Memory B cell (primary cell): ENCODE measurements at regions not wholly inside any gene's neighbourhood (a gene's known extent, or its start where the extent isn't known, plus 50 kb on each side); places are given as distances from the start of the nearest gene placed in this dataset.
"Not testable (repeated sequence)": the region's sequence is repeated elsewhere in the genome, so short reads cannot be mapped to it uniquely, and the experiment has no call there.

Experiments
- ATAC-seq: fragments of 150-1000 bp; cut with Tn5 transposase; 2 replicates; pipeline ENCODE4 v1.10.0; 2021; ENCODE audit warnings: low read depth, mild to moderate bottlenecking, moderate library complexity
- DNase-seq, 2 donors: peaks; one replicate each; pipeline ENCODE4 v3.0.0; 2022; ENCODE audit warnings: low spot score in 2 of 2
- H3K27ac Mint-ChIP-seq: one replicate; pipeline ENCODE4 v1.8.0; 2022; ENCODE audit warnings: mild to moderate bottlenecking, moderate library complexity, mixed read lengths
- H3K27me3 Mint-ChIP-seq: one replicate; pipeline ENCODE4 v1.8.0; 2022; ENCODE audit warnings: mixed read lengths
- H3K36me3 Mint-ChIP-seq: one replicate; pipeline ENCODE4 v1.8.0; 2022; ENCODE audit warnings: mild to moderate bottlenecking, mixed read lengths
- H3K4me1 Mint-ChIP-seq: one replicate; pipeline ENCODE4 v1.8.0; 2022; ENCODE audit warnings: mixed read lengths
- H3K4me3 Mint-ChIP-seq: one replicate; pipeline ENCODE4 v1.8.0; 2022; ENCODE audit warnings: mild to moderate bottlenecking, moderate library complexity, mixed read lengths
- H3K9me3 Mint-ChIP-seq: one replicate; pipeline ENCODE4 v1.8.0; 2022; ENCODE audit warnings: mixed read lengths

DNA sequence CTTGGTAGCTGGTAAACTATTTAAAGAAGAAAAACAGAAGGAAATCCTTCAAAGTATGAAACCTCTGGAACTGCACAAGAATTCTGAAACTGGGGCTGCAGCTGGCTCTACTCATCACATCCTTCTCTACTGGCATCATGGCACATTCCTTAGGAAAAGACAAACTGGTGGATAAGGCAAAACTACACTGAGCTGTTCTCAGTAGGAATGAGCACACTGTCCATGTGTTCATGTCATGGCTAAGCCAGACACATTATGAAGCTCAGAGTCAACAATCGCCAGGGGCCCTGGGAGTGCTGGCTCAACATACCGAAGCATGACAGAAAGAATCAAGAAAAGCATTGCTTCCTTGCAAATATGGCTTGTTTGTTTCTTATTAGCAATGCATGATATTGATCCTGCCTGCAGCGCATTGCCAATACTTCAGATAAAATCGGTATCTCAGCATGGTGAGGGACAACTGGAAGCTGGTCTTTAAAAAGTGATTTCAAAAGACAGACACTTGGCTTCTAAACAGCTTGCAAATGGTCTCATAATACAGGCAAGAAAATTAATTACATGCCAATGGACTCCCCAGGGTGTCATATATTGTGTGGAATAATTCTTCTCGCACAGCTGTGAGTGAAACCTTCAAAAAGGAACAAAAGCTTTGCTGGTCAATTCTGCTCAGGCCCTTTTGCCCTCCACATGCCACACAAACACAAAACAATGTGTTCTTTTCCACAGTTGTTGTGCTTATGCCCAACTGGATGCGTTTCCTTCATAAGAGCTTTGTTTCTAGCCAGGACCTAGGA lies 300.2 kb upstream of the VCX start:
- no peak for ATAC-seq
- H3K27me3 Mint-ChIP-seq: no peaks in the 10 kb centered on the region
- DNase-seq: no peak
- H3K36me3 Mint-ChIP-seq: no peaks in the 10 kb centered on the region
- H3K4me1 Mint-ChIP-seq: no peaks in the 10 kb centered on the region
- H3K27ac Mint-ChIP-seq: no peak overlapping the region
- peaks cover 1% of the 10 kb centered on the region for H3K9me3 Mint-ChIP-seq
- H3K4me3 Mint-ChIP-seq: no peak overlapping the region

DNA sequence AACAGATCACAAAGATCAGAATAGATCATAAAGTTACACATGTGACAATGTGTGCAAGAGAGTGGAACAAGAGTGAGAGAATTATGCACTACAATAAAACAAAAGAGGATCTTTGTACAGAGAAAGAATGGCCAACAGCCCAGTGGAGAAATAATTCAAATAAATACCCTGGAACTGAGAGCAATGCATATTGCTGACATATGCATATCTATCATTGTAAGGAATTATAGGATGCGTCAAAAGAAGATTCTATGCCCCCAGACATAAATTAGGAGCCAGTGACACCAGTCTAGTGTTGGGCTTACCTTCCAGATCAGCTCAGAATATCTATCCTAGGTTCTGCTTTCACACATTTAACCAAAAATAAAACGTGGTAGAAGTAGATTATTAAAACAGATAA lies 320.1 kb upstream of the VCX start:
- H3K9me3 Mint-ChIP-seq: peaks cover 5% of the 10 kb centered on the region
- H3K4me1 Mint-ChIP-seq: no peaks in the 10 kb centered on the region
- no peaks in the 10 kb centered on the region for H3K27me3 Mint-ChIP-seq
- H3K36me3 Mint-ChIP-seq: no peaks in the 10 kb centered on the region
- ATAC-seq (no peak), DNase-seq (no peak)
- no peak overlapping the region for H3K27ac Mint-ChIP-seq
- no peak overlapping the region for H3K4me3 Mint-ChIP-seq

- Mint-ChIP-seq H3K4me1 (no peaks in the 10 kb centered on the region), H3K4me3 (no peak overlapping the region), H3K36me3 (no peaks in the 10 kb centered on the region), H3K9me3 (peaks cover 3% of the 10 kb centered on the region), H3K27me3 (no peaks in the 10 kb centered on the region), H3K27ac (no peak overlapping the region)
- ATAC-seq (no peak), DNase-seq (no peak)
These were observed 327.1 kb upstream of the VCX start for GRCh38 chrX:7515681-7516413.

GRCh38 chrX:7514871-7515599 lies 327.9 kb upstream of the VCX start:
- H3K9me3 Mint-ChIP-seq: peaks cover 3% of the 10 kb centered on the region
- H3K27me3 Mint-ChIP-seq: no peaks in the 10 kb centered on the region
- no peaks in the 10 kb centered on the region for H3K4me1 Mint-ChIP-seq
- DNase-seq (no peak), ATAC-seq (no peak)
- H3K27ac Mint-ChIP-seq: no peak overlapping the region
- H3K4me3 Mint-ChIP-seq: no peak overlapping the region
- H3K36me3 Mint-ChIP-seq: no peaks in the 10 kb centered on the region

- H3K9me3 Mint-ChIP-seq: peaks cover 3% of the 10 kb centered on the region
- DNase-seq (no peak), ATAC-seq (no peak)
- H3K4me1 Mint-ChIP-seq: no peaks in the 10 kb centered on the region
- H3K4me3 Mint-ChIP-seq: no peak overlapping the region
- no peak overlapping the region for H3K27ac Mint-ChIP-seq
- H3K27me3 Mint-ChIP-seq: no peaks in the 10 kb centered on the region
- no peaks in the 10 kb centered on the region for H3K36me3 Mint-ChIP-seq
These were observed 330.1 kb upstream of the VCX start for GRCh38 chrX:7512845-7513244.

DNA sequence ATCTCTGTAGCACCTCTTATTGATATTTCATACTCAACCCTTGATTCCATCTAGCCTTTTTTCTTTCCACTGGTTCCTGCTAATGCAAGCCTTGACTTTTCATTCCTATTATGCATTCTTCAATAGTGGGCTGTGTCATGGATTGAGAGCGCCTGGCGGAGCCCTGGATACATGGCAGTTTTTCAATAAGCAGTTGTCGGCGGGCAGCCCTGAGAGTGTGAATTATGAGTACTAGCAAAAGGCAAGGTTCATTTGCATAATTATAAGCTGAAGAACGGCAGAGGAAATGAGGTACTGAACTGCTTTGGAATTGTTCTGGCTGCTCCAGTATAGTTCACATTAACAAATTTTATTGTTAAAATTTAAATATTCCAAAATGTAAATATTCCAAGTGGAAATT lies 339.7 kb upstream of the VCX start:
- Mint-ChIP-seq H3K27ac (no peak overlapping the region), H3K4me1 (no peaks in the 10 kb centered on the region), H3K9me3 (no peaks in the 10 kb centered on the region), H3K27me3 (no peaks in the 10 kb centered on the region), H3K36me3 (no peaks in the 10 kb centered on the region), H3K4me3 (no peak overlapping the region)
- ATAC-seq (no peak), DNase-seq (no peak)

GRCh38 chrX:7500386-7500785 lies 342.6 kb upstream of the VCX start:
- no peak for ATAC-seq
- no peaks in the 10 kb centered on the region for H3K27me3 Mint-ChIP-seq
- no peak overlapping the region for H3K4me3 Mint-ChIP-seq

DNA sequence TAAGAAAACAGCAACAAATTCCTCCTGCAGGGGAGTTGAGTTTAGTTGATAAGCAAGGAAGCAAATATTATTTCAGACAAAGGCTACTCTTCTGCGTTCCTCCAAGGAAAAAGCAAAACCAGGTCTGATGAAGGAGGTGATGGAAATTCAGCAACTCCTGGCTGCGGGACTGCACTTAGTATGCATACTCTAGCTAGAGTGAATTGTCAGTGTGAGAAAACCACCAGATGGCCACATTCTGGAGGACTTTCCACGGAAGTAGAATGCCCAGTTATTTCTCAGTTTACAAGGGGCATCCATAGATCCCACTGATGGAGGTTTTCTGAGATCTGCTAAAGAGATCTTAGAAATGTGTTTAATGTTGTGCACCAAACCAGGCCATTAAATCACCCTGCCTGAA lies 338.6 kb upstream of the PUDP start:
- Mint-ChIP-seq H3K9me3 (peaks cover 2% of the 10 kb centered on the region), H3K27me3 (no peaks in the 10 kb centered on the region), H3K4me3 (no peak overlapping the region), H3K27ac (no peak overlapping the region), H3K4me1 (no peaks in the 10 kb centered on the region), H3K36me3 (no peaks in the 10 kb centered on the region)
- no peak for ATAC-seq
- DNase-seq: no peak

More at GRCh38 chrX:7500386-7500785, 342.6 kb upstream of the VCX start:
- no peaks in the 10 kb centered on the region for H3K9me3 Mint-ChIP-seq
- H3K36me3 Mint-ChIP-seq: no peaks in the 10 kb centered on the region
- no peak for DNase-seq
- H3K4me1 Mint-ChIP-seq: no peaks in the 10 kb centered on the region
- no peak overlapping the region for H3K27ac Mint-ChIP-seq

DNA sequence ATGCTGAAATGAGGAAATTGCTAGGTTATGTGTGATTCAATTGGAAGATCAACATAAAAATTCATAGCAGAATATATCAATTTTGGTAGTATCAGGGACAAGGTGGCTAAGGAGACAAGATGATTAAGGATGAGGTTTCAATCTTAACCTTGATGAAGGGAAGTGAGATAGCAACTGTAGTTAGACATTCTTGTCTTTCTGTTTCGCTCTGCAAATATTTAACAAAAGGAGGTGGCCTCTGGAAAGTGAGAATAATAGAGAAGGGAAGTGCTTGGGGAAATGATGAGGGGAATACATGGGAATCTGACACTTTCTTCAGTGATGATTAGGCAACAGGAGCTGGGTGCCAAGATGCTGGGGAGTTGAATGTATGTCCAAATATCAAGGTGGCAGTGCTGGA lies 337.1 kb upstream of the PUDP start:
- Mint-ChIP-seq H3K9me3 (peaks cover 2% of the 10 kb centered on the region), H3K4me1 (no peaks in the 10 kb centered on the region), H3K4me3 (no peak overlapping the region), H3K36me3 (no peaks in the 10 kb centered on the region), H3K27ac (no peak overlapping the region), H3K27me3 (no peaks in the 10 kb centered on the region)
- ATAC-seq (no peak), DNase-seq (no peak)

GRCh38 chrX:7480721-7481120 lies 332.8 kb upstream of the PUDP start:
- ATAC-seq (no peak), DNase-seq (no peak)
- Mint-ChIP-seq H3K36me3 (no peaks in the 10 kb centered on the region), H3K4me1 (no peaks in the 10 kb centered on the region), H3K4me3 (no peak overlapping the region), H3K27ac (no peak overlapping the region), H3K27me3 (no peaks in the 10 kb centered on the region), H3K9me3 (peaks cover 2% of the 10 kb centered on the region)

DNA sequence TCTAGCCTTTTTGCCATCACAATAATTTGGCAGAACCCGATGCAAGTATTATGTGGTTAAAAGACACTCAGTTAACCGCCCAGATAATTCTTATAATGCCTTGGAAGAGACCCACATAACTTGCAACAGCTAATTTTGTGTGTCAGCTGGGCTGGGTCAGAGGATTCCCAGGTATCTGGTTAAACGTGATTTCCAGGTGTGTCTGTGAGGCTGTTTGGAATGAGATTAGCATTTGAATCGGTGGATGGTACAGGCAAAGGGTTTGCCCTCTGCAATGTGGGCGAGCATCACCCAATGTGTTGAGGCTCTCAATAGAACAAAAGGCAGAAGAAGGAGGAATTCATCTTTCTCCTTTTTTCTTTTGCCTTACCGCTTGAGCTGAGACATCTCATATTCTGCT lies 314.2 kb upstream of the PUDP start:
- DNase-seq (no peak), ATAC-seq (no peak)
- Mint-ChIP-seq H3K4me3 (no peak overlapping the region), H3K27ac (no peak overlapping the region), H3K4me1 (no peaks in the 10 kb centered on the region), H3K9me3 (peaks cover 3% of the 10 kb centered on the region), H3K36me3 (no peaks in the 10 kb centered on the region), H3K27me3 (peaks cover 2% of the 10 kb centered on the region)

- H3K9me3 Mint-ChIP-seq, H3K27me3 Mint-ChIP-seq, H3K4me1 Mint-ChIP-seq, H3K27ac Mint-ChIP-seq, DNase-seq, ATAC-seq, H3K4me3 Mint-ChIP-seq, H3K36me3 Mint-ChIP-seq: not testable (repeated sequence)
These were observed 313.1 kb upstream of the PUDP start for GRCh38 chrX:7461051-7461450.

DNA sequence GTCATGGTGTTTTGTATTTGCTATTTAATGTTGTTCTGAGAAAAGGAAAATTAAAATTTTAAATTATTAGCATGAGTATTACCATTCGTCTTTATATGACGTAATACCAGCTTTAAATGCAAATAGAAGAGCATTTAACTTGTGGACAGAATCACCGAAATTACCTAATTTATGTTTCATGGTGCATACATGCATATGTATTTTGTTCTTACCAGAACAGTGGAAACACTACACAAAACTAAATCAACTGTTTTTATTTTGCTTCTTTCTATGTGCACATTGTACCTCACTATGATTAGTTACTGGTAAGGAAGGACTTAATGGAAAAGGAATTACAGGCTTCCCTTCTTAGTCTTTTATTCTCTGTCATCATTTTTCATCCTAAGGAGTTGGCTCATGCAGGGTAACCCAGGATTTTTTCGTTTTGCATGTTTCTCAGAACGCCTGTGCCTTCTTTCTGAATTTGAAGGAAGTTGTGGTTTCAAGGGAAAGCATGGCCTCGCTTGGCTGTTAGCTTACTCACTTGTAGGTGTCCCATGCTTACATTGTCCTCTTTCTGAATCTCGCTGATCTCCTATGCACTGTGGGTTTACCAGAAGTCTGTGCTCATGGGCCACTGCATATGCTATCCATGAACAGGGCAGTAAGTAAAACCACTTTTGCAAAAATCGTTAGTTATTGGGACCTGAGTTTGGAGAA lies 300.0 kb upstream of the PUDP start:
- H3K36me3 Mint-ChIP-seq: no peaks in the 10 kb centered on the region
- H3K27ac Mint-ChIP-seq: no peak overlapping the region
- H3K27me3 Mint-ChIP-seq: no peaks in the 10 kb centered on the region
- DNase-seq: no peak
- H3K4me1 Mint-ChIP-seq: no peaks in the 10 kb centered on the region
- no peaks in the 10 kb centered on the region for H3K9me3 Mint-ChIP-seq
- no peak overlapping the region for H3K4me3 Mint-ChIP-seq
- no peak for ATAC-seq

DNA sequence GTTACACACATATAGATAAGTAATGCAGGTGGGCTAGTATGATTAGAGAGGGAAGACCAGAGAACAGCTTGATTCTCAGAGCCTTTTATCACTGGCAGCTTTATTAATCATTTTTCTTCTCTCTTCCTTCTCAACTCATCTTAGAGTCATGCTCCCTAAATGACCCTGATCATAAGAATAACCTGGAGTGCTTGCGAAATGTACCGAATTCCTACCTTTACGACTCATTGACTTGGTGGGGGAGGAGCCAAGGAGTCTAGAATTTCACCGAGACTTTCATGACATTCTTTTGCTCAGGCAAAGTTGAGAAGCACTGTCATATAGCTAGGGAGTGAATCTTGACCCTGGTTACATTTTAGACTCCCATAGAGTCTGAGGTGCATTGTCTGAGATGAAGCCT lies 298.9 kb upstream of the PUDP start:
- no peak overlapping the region for H3K27ac Mint-ChIP-seq
- H3K4me3 Mint-ChIP-seq: no peak overlapping the region
- DNase-seq (no peak), ATAC-seq (no peak)
- H3K4me1 Mint-ChIP-seq: no peaks in the 10 kb centered on the region
- H3K9me3 Mint-ChIP-seq: no peaks in the 10 kb centered on the region
- no peaks in the 10 kb centered on the region for H3K27me3 Mint-ChIP-seq
- no peaks in the 10 kb centered on the region for H3K36me3 Mint-ChIP-seq
